ENCODE measurements at regions not wholly inside any gene's neighbourhood (a gene's known extent, or its start where the extent isn't known, plus 50 kb on each side); places are given as distances from the start of the nearest gene placed in this dataset.

GRCh38 chr9:19975499-19975898 is 186.7 kb upstream of the SLC24A2 start (continued):
- TF ChIP-seq ZNF551 (CRISPR knock-in tag; IDR thresholded peaks at IDR 0.05) (no peak), PCBP1 (IDR thresholded peaks at IDR 0.05; ENCODE audit: low read depth, low read length, poor library complexity, severe bottlenecking) (no peak), ZNF174 (CRISPR knock-in tag; IDR thresholded peaks at IDR 0.05) (no peak), TAF7 (tag; IDR thresholded peaks at IDR 0.05) (no peak), ZEB2 (IDR thresholded peaks at IDR 0.05) (no peak), ZNF77 (CRISPR knock-in tag; IDR thresholded peaks at IDR 0.05) (no peak), SMARCA5 (IDR thresholded peaks at IDR 0.05) (no peak)

DNA sequence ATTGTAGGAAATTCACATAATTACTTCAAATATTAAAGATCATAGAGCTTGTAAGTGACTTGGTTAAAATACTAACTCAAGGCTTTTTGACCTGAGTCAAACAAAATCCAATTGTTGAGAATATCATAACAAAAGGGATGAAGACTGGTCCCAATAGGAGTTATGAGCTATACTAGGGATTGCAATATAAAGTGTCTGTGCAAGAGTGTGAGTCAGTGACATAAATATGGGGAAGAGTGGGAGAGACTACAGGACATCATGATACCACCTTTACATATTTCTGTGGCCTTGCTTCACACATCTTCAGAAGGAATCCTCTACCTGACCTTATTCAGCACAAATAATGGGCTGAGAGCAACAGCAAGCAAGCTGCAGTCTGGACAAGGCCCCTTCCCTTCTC is 180.9 kb upstream of the SLC24A2 start:
- intact Hi-C loops (cut with micrococcal nuclease): no loop called here
- FAIRE-seq: no peak
- H3K4me3 ChIP-seq: no peak overlapping the region

More for the DNA sequence above, 180.9 kb upstream of the SLC24A2 start:
- Histone ChIP-seq H3K9me3 (replicated peaks; ENCODE audit: control insufficient read depth, insufficient read depth, low read depth, low read length) (no peaks in the 10 kb centered on the region), H3K4me2 (ENCODE audit: insufficient read depth, low read length) (no peak overlapping the region), H3K36me3 (ENCODE audit: control insufficient read depth, insufficient read depth, low read length) (no peaks in the 10 kb centered on the region), H3K27ac (ENCODE audit: extremely low read depth, low read depth, low read length) (no peak overlapping the region), H3K79me2 (ENCODE audit: control insufficient read depth, insufficient read depth, low read length) (no peaks in the 10 kb centered on the region), H4K20me1 (replicated peaks; ENCODE audit: control insufficient read depth, insufficient read depth, low read length) (no peaks in the 10 kb centered on the region), H3K27me3 (ENCODE audit: control insufficient read depth in 2 of 2, insufficient read depth in 2 of 2, low read length in 2 of 2) (no peaks in the 10 kb centered on the region), H2AFZ (ENCODE audit: low read depth, low read length) (no peak overlapping the region), H3K4me1 (replicated peaks in 1 of 2; ENCODE audit: control insufficient read depth in 2 of 2, insufficient read depth in 2 of 2, low read length in 2 of 2) (no peaks in the 10 kb centered on the region), H3K9ac (ENCODE audit: insufficient read depth in 1 of 2, low read depth in 2 of 2, low read length in 2 of 2) (no peak overlapping the region), H3K9me1 (ENCODE audit: control insufficient read depth, insufficient read depth, low read length) (no peaks in the 10 kb centered on the region)
- no peak for DNase-seq (ENCODE audit: extremely low read depth in 1 of 4, low spot score in 3 of 4)
- no TSS peak for BruUV-seq (replicated peaks)
- in situ Hi-C loops (cut with MboI): no loop called here
- TF ChIP-seq PRDM10 (IDR thresholded peaks at IDR 0.05; ENCODE audit: partially characterized antibody) (no peak), PURB (CRISPR knock-in tag; IDR thresholded peaks at IDR 0.05; ENCODE audit: low read depth) (no peak), PRPF4 (IDR thresholded peaks at IDR 0.05; ENCODE audit: insufficient read depth, low read depth, low read length, poor library complexity, severe bottlenecking) (no peak), SRF (CRISPR knock-in tag; IDR thresholded peaks at IDR 0.05) (no peak), KAT7 (CRISPR knock-in tag; IDR thresholded peaks at IDR 0.05; ENCODE audit: borderline replicate concordance) (no peak), PTBP1 (IDR thresholded peaks at IDR 0.05; ENCODE audit: low read depth, low read length) (no peak), SIN3B (IDR thresholded peaks at IDR 0.05; ENCODE audit: low read depth) (no peak), KLF16 (IDR thresholded peaks at IDR 0.05) (no peak), MEF2D (tag; conservative IDR thresholded peaks at IDR 0.05; ENCODE audit: low read depth) (no peak), ARNT (IDR thresholded peaks at IDR 0.05) (no peak), RFX7 (CRISPR knock-in tag; IDR thresholded peaks at IDR 0.05) (no peak), HDGF (IDR thresholded peaks at IDR 0.05) (no peak), YBX1 (IDR thresholded peaks at IDR 0.05) (no peak), ZNF253 (CRISPR knock-in tag; conservative IDR thresholded peaks at IDR 0.05) (no peak), MCM2 (IDR thresholded peaks at IDR 0.05; ENCODE audit: low read depth) (no peak)
- TF ChIP-seq, protein P1, sequence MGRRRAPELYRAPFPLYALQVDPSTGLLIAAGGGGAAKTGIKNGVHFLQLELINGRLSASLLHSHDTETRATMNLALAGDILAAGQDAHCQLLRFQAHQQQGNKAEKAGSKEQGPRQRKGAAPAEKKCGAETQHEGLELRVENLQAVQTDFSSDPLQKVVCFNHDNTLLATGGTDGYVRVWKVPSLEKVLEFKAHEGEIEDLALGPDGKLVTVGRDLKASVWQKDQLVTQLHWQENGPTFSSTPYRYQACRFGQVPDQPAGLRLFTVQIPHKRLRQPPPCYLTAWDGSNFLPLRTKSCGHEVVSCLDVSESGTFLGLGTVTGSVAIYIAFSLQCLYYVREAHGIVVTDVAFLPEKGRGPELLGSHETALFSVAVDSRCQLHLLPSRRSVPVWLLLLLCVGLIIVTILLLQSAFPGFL (CRISPR knock-in tag; IDR thresholded peaks at IDR 0.05): no peak
- ChIA-PET POLR2A (no interaction called here), CTCF (ENCODE audit: low intra/inter-chr PET ratio) (no interaction called here)
- ATAC-seq: no peak
